HEK293 (cell line): ENCODE measurements at regions not wholly inside any gene's neighbourhood (a gene's known extent, or its start where the extent isn't known, plus 50 kb on each side); places are given as distances from the start of the nearest gene placed in this dataset.

Experiments
- CTCF ChIA-PET: fragments of 350-600 bp; formaldehyde crosslinking; extraction: SDS; loops from one replicate; lab custom pipeline; 2021; ENCODE audit warnings: antibody characterized with exemption; lab: Yijun Ruan, JAX
- POLR2A ChIA-PET: fragments of 300-600 bp; formaldehyde crosslinking; extraction: SDS; loops from one replicate; lab custom pipeline; 2020; ENCODE audit warnings: antibody characterized with exemption, inconsistent platforms; lab: Yijun Ruan, JAX
- H3K27ac ChIP-seq: fragments of 200-500 bp; sonication (Bioruptor generic); 2 replicates; pipeline ENCODE4 v1.5.1; 2014; ENCODE audit warnings: low read depth, low read length, control low read depth, inconsistent platforms; ENCODE audit errors: extremely low read depth
- H3K36me3 ChIP-seq, 2 experiments: fragments of 200-500 bp in 1 of 2; sonication (Bioruptor generic) in 1 of 2; 1 replicate in 1 of 2; 2 replicates in 1 of 2; pipeline ENCODE4 v1.5.1; 2014 to 2017; ENCODE audit warnings: inconsistent platforms in 2 of 2, low read length in 2 of 2; ENCODE audit not compliant: control insufficient read depth in 2 of 2, insufficient read depth in 1 of 2
- H3K4me1 ChIP-seq: fragments of 200-500 bp; sonication (Bioruptor generic); 2 replicates; pipeline ENCODE4 v1.5.1; 2014; ENCODE audit warnings: mild to moderate bottlenecking, low read length, inconsistent platforms; ENCODE audit not compliant: control insufficient read depth, insufficient read depth
- H3K4me3 ChIP-seq: 2 replicates; pipeline ENCODE4 v1.5.1; 2011; ENCODE audit warnings: low read depth, mild to moderate bottlenecking, control low read depth, low read length, moderate library complexity
- H3K9me3 ChIP-seq: fragments of 200-500 bp; sonication (Bioruptor generic); 2 replicates; pipeline ENCODE4 v1.5.1; 2014; ENCODE audit warnings: low read depth, low read length, inconsistent platforms; ENCODE audit not compliant: control insufficient read depth, insufficient read depth
- GFI1B ChIP-seq: fragments of 450-650 bp; formaldehyde crosslinking; IDR thresholded peaks from 2 replicates; pipeline ENCODE4 v1.5.1; 2016; ENCODE audit warnings: missing biosample characterization, missing genetic modification characterization
- GLIS1 ChIP-seq: fragments of 450-650 bp; formaldehyde crosslinking; IDR thresholded peaks from 2 replicates; pipeline ENCODE4 v1.5.1; 2016; ENCODE audit warnings: missing biosample characterization, missing genetic modification characterization
- KLF17 ChIP-seq: fragments of 450-650 bp; formaldehyde crosslinking; IDR thresholded peaks from 2 replicates; pipeline ENCODE4 v1.5.1; 2016; ENCODE audit warnings: missing biosample characterization, missing genetic modification characterization
- PRDM1 ChIP-seq: fragments of 450-650 bp; formaldehyde crosslinking; IDR thresholded peaks from 2 replicates; pipeline ENCODE4; 2016; ENCODE audit warnings: missing biosample characterization, missing genetic modification characterization
- SP3 ChIP-seq: fragments of 450-650 bp; formaldehyde crosslinking; IDR thresholded peaks from 2 replicates; pipeline ENCODE4 v1.5.1; 2016; ENCODE audit warnings: missing biosample characterization, missing genetic modification characterization
- ZBTB44 ChIP-seq: fragments of 450-650 bp; IDR thresholded peaks from 2 replicates; pipeline ENCODE4 v1.5.1; 2018; ENCODE audit warnings: missing biosample characterization, mild to moderate bottlenecking, missing genetic modification characterization
- ZNF121 ChIP-seq: fragments of 450-650 bp; formaldehyde crosslinking; IDR thresholded peaks from 2 replicates; pipeline ENCODE4 v1.5.1; 2016; ENCODE audit warnings: missing biosample characterization, missing genetic modification characterization
- ZNF138 ChIP-seq: fragments of 450-650 bp; formaldehyde crosslinking; IDR thresholded peaks from 2 replicates; pipeline ENCODE4 v1.5.1; 2016; ENCODE audit warnings: missing biosample characterization, missing genetic modification characterization, borderline replicate concordance
- ZNF174 ChIP-seq: fragments of 450-650 bp; formaldehyde crosslinking; IDR thresholded peaks from 2 replicates; pipeline ENCODE4 v1.5.0; 2017; ENCODE audit warnings: missing biosample characterization, mild to moderate bottlenecking, missing genetic modification characterization
- ZNF19 ChIP-seq: fragments of 450-650 bp; formaldehyde crosslinking; IDR thresholded peaks from 2 replicates; pipeline ENCODE4; 2016; ENCODE audit warnings: missing biosample characterization, missing genetic modification characterization, low read depth
- ZNF362 ChIP-seq: fragments of 450-650 bp; formaldehyde crosslinking; IDR thresholded peaks from 2 replicates; pipeline ENCODE4 v1.5.1; 2016; ENCODE audit warnings: missing biosample characterization, missing genetic modification characterization
- ZNF555 ChIP-seq: fragments of 450-650 bp; formaldehyde crosslinking; conservative IDR thresholded peaks from 2 replicates; pipeline ENCODE4 v1.5.1; 2017; ENCODE audit warnings: missing biosample characterization, mild to moderate bottlenecking, missing genetic modification characterization, inconsistent platforms
- ZNF600 ChIP-seq: fragments of 450-650 bp; formaldehyde crosslinking; IDR thresholded peaks from 2 replicates; pipeline ENCODE4 v1.5.1; 2016; ENCODE audit warnings: missing biosample characterization, missing genetic modification characterization
- ZNF645 ChIP-seq: fragments of 450-650 bp; formaldehyde crosslinking; IDR thresholded peaks from 2 replicates; pipeline ENCODE4; 2016; ENCODE audit warnings: missing biosample characterization, missing genetic modification characterization
- ZNF677 ChIP-seq: fragments of 450-650 bp; IDR thresholded peaks from 2 replicates; pipeline ENCODE4 v1.5.0; 2018; ENCODE audit warnings: missing biosample characterization, mild to moderate bottlenecking, missing genetic modification characterization, moderate library complexity

GRCh38 chr9:130756037-130756436, 62.5 kb downstream of the EXOSC2 start:
- Histone ChIP-seq H3K9me3 (no peaks in the 10 kb centered on the region), H3K4me1 (no peaks in the 10 kb centered on the region), H3K4me3 (no peak overlapping the region), H3K27ac (no peak overlapping the region), H3K36me3 (no peaks in the 10 kb centered on the region)
- CTCF ChIA-PET = interaction anchor here (0.6 to 5.8 kb wide), 5 partner anchors 15 to 242 kb away, joined by 5 to 29 read pairs (median 7); no protein-coding TSS in a partner anchor
- TF ChIP-seq PRDM1 (tag by site-specific recombination) = peak; percentile 55; the same call in 1 of the 2 replicates
- no peak for TF ChIP-seq ZNF174
- POLR2A ChIA-PET = no interaction called here

GRCh38 chr9:130756455-130757152, 63.0 kb downstream of the EXOSC2 start:
- H3K36me3 ChIP-seq = no peaks in the 10 kb centered on the region
- no peaks in the 10 kb centered on the region for H3K9me3 ChIP-seq
- H3K4me1 ChIP-seq = no peaks in the 10 kb centered on the region
- H3K27ac ChIP-seq = no peak overlapping the region
- CTCF ChIA-PET = interaction anchor here (0.6 to 5.8 kb wide), 6 partner anchors 14 to 241 kb away, joined by 3 to 29 read pairs (median 6); no protein-coding TSS in a partner anchor
- POLR2A ChIA-PET = no interaction called here
- TF ChIP-seq ZNF645 (tag by site-specific recombination) (no peak), ZNF19 (no peak), ZBTB44 (tag by site-specific recombination) (no peak), GLIS1 (tag by site-specific recombination) (no peak), GFI1B (tag by site-specific recombination) (no peak), ZNF600 (tag by site-specific recombination) (no peak), ZNF555 (tag by site-specific recombination) (no peak), KLF17 (tag by site-specific recombination) (no peak), SP3 (tag by site-specific recombination) (no peak), ZNF138 (tag by site-specific recombination) (no peak)
- H3K4me3 ChIP-seq = no peak overlapping the region

- POLR2A ChIA-PET = interaction anchor here (0.6 to 0.7 kb wide), 2 partner anchors 24 to 93 kb away, joined by 3 to 5 read pairs; no protein-coding TSS in a partner anchor
- Histone ChIP-seq H3K9me3 (no peaks in the 10 kb centered on the region), H3K27ac (no peak overlapping the region), H3K36me3 (no peaks in the 10 kb centered on the region), H3K4me1 (no peaks in the 10 kb centered on the region), H3K4me3 (no peak overlapping the region)
- TF ChIP-seq ZNF121 (tag by site-specific recombination) = peak; percentile 69
- peak; percentile 81; the same call in 1 of the 2 replicates for TF ChIP-seq ZNF362 (tag by site-specific recombination)
- no peak for TF ChIP-seq ZNF677 (tag by site-specific recombination)
- CTCF ChIA-PET = interaction anchor here (0.6 to 2.8 kb wide), 4 partner anchors 45 to 652 kb away, joined by 3 to 10 read pairs (median 4); no protein-coding TSS in a partner anchor
Observed at GRCh38 chr9:130759738-130760137, 66.2 kb downstream of the EXOSC2 start.
